OCI-LY1 (cell line): ENCODE measurements at regions not wholly inside any gene's neighbourhood (a gene's known extent, or its start where the extent isn't known, plus 50 kb on each side); places are given as distances from the start of the nearest gene placed in this dataset.

Source experiments
- H2AFZ ChIP-seq: fragments of 200-600 bp; sonication (generic), shearing (Covaris generic); 2 replicates; pipeline ENCODE4 v1.6.0; 2014; ENCODE audit warnings: antibody characterized with exemption, mild to moderate bottlenecking, low read length
- H3F3A ChIP-seq: fragments of 200-600 bp; sonication (generic), shearing (Covaris generic); 2 replicates; pipeline ENCODE4 v1.6.0; 2014; ENCODE audit warnings: mild to moderate bottlenecking, antibody characterized with exemption, low read length, moderate library complexity; ENCODE audit not compliant: insufficient read depth
- H3K27ac ChIP-seq: fragments of 200-600 bp; sonication (generic); 2 replicates; pipeline ENCODE4 v1.5.1; 2014; ENCODE audit warnings: low read length, mixed run types, mild to moderate bottlenecking, low read depth; ENCODE audit not compliant: poor library complexity, severe bottlenecking
- H3K27me3 ChIP-seq: fragments of 200-600 bp; sonication (generic); 2 replicates; pipeline ENCODE4 v1.6.0; 2014; ENCODE audit warnings: antibody characterized with exemption, mild to moderate bottlenecking, low read length, moderate library complexity; ENCODE audit not compliant: insufficient read depth
- H3K36me3 ChIP-seq: fragments of 200-600 bp; sonication (generic); 2 replicates; pipeline ENCODE4 v1.6.1; 2014; ENCODE audit warnings: mild to moderate bottlenecking, antibody characterized with exemption, low read length, moderate library complexity, mixed read lengths; ENCODE audit not compliant: insufficient read depth
- H3K4me1 ChIP-seq: fragments of 200-600 bp; sonication (generic); 2 replicates; pipeline ENCODE4 v1.5.1; 2014; ENCODE audit warnings: mild to moderate bottlenecking, low read length, moderate library complexity; ENCODE audit not compliant: insufficient read depth, severe bottlenecking
- H3K4me2 ChIP-seq: fragments of 200-600 bp; sonication (generic), shearing (Covaris generic); 2 replicates; pipeline ENCODE4 v1.6.1; 2014; ENCODE audit warnings: low read length
- H3K4me3 ChIP-seq: fragments of 200-600 bp; sonication (generic); 2 replicates; pipeline ENCODE4 v1.5.1; 2014; ENCODE audit warnings: low read length, low read depth, mild to moderate bottlenecking, mixed read lengths; ENCODE audit not compliant: poor library complexity, severe bottlenecking
- H3K79me2 ChIP-seq: fragments of 200-600 bp; shearing (Covaris generic); 2 replicates; pipeline ENCODE4 v1.6.1; 2016; ENCODE audit warnings: mixed run types, low read length, mixed read lengths; ENCODE audit not compliant: insufficient read depth
- H3K9ac ChIP-seq: fragments of 200-600 bp; sonication (generic), shearing (Covaris generic); 2 replicates; pipeline ENCODE4 v1.6.1; 2014; ENCODE audit warnings: mild to moderate bottlenecking, low read length, mixed read lengths
- H3K9me2 ChIP-seq: fragments of 200-600 bp; sonication (generic), shearing (Covaris generic); 2 replicates; pipeline ENCODE4 v1.6.1; 2014; ENCODE audit warnings: low read depth, mild to moderate bottlenecking, low read length, mixed read lengths
- H3K9me3 ChIP-seq: fragments of 200-600 bp; shearing (Covaris generic); 2 replicates; pipeline ENCODE4 v1.6.1; 2014; ENCODE audit warnings: low read length, mixed read lengths
- H4K20me1 ChIP-seq: fragments of 200-600 bp; sonication (generic), shearing (Covaris generic); 2 replicates; pipeline ENCODE4 v1.6.0; 2016; ENCODE audit warnings: mild to moderate bottlenecking, low read length; ENCODE audit not compliant: insufficient read depth
- EZH2 ChIP-seq: fragments of 200-600 bp; sonication (generic), shearing (Covaris generic); IDR thresholded peaks from 2 replicates; pipeline ENCODE4 v1.8.0; 2017; ENCODE audit warnings: borderline replicate concordance, mixed run types, mild to moderate bottlenecking, antibody characterized with exemption, low read length, moderate library complexity, mixed read lengths
- TF ChIP-seq, protein P1 (sequence below): fragments of 200-600 bp; sonication (generic), shearing (Covaris generic); IDR thresholded peaks from 2 replicates; pipeline ENCODE4 v1.5.1; 2017; ENCODE audit warnings: mild to moderate bottlenecking, antibody characterized with exemption, low read length, moderate library complexity, mixed read lengths

DNA sequence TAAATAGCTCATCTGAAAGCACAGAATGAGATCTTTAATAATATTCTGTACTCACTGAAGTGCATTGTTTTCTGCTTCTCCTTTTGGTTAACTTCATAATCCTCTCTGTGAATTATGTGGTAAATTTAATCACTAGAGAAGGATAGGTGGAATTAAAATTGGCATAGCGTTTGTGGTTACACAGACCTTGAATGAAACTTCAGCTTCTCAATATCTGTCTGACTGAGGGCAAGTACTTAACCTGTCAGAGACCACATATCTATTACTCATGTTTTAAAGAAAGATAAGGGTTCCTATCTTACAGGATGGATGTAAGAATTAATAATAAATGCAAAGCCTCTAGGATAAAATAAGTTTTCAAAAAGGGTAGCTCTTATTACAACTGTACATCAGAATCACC, 861.8 kb downstream of the TRIB2 start:
- H3K79me2 ChIP-seq: no peaks in the 10 kb centered on the region
- H3K27ac ChIP-seq: no peak overlapping the region
- no peaks in the 10 kb centered on the region for H3K27me3 ChIP-seq
- H3K4me3 ChIP-seq: no peak overlapping the region
- H3K9me3 ChIP-seq: no peaks in the 10 kb centered on the region
- no peak overlapping the region for H3K9ac ChIP-seq
- TF ChIP-seq, protein P1, sequence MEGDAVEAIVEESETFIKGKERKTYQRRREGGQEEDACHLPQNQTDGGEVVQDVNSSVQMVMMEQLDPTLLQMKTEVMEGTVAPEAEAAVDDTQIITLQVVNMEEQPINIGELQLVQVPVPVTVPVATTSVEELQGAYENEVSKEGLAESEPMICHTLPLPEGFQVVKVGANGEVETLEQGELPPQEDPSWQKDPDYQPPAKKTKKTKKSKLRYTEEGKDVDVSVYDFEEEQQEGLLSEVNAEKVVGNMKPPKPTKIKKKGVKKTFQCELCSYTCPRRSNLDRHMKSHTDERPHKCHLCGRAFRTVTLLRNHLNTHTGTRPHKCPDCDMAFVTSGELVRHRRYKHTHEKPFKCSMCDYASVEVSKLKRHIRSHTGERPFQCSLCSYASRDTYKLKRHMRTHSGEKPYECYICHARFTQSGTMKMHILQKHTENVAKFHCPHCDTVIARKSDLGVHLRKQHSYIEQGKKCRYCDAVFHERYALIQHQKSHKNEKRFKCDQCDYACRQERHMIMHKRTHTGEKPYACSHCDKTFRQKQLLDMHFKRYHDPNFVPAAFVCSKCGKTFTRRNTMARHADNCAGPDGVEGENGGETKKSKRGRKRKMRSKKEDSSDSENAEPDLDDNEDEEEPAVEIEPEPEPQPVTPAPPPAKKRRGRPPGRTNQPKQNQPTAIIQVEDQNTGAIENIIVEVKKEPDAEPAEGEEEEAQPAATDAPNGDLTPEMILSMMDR: no peak
- TF ChIP-seq EZH2: no peak
- H4K20me1 ChIP-seq: no peaks in the 10 kb centered on the region
- no peaks in the 10 kb centered on the region for H3F3A ChIP-seq
- H3K36me3 ChIP-seq: no peaks in the 10 kb centered on the region
- H2AFZ ChIP-seq: no peak overlapping the region
- H3K4me2 ChIP-seq: no peak overlapping the region
- no peaks in the 10 kb centered on the region for H3K9me2 ChIP-seq
- no peaks in the 10 kb centered on the region for H3K4me1 ChIP-seq

DNA sequence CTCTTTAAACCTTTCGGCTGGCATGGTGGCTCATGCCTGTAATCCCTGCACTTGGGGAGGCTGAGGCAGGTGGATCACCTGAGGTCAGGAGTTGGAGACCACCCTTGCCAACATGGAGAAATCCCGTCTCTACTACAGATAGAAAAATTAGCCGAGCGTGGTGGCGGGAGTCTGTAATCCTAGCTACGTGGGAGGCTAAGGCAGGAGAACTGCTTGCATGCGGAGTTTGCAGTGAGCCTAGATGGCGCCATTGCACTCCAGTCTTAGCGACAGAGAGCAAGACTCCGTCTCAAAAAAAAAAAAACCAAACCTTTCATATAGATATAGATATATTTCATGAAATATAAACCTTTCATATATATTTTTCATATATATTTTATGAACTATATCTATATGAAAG, 864.7 kb downstream of the TRIB2 start:
- Histone ChIP-seq H3K79me2 (no peaks in the 10 kb centered on the region), H3K9me2 (no peaks in the 10 kb centered on the region), H3K9ac (no peak overlapping the region), H3K36me3 (no peaks in the 10 kb centered on the region), H3K27ac (no peak overlapping the region), H3K4me1 (no peaks in the 10 kb centered on the region), H3K27me3 (no peaks in the 10 kb centered on the region), H2AFZ (no peak overlapping the region), H3F3A (no peaks in the 10 kb centered on the region), H4K20me1 (no peaks in the 10 kb centered on the region), H3K9me3 (no peaks in the 10 kb centered on the region), H3K4me2 (no peak overlapping the region), H3K4me3 (no peak overlapping the region)
- TF ChIP-seq, protein P1: no peak
- no peak for TF ChIP-seq EZH2

DNA sequence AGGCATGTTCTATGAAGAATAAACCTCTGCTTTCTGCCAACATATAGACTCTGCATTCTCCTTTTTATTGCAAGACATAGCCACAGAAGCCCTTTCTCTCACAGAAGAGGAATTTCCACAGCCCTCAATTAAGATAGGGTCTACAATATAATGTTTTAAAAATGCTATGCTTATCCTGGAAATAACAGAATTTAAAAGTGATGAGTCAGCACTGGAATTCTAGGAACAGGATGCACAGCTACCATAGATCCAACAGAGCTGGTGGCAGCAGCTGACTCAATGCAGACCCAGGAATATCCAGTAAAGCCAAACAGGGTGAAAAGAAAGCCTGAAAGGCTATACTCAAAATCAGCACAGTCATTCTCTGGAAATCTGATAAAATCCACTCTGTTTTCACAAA, 866.9 kb downstream of the TRIB2 start:
- Histone ChIP-seq H4K20me1 (no peaks in the 10 kb centered on the region), H3K4me2 (no peak overlapping the region), H3K4me1 (no peaks in the 10 kb centered on the region), H3K79me2 (no peaks in the 10 kb centered on the region), H3F3A (no peaks in the 10 kb centered on the region), H3K9ac (no peak overlapping the region), H3K4me3 (no peak overlapping the region), H3K27me3 (no peaks in the 10 kb centered on the region), H3K27ac (no peak overlapping the region), H3K9me3 (no peaks in the 10 kb centered on the region), H3K9me2 (no peaks in the 10 kb centered on the region), H3K36me3 (no peaks in the 10 kb centered on the region), H2AFZ (no peak overlapping the region)
- TF ChIP-seq, protein P1: no peak
- TF ChIP-seq EZH2: no peak
